AG04450 (cell line): ENCODE measurements at regions not wholly inside any gene's neighbourhood (a gene's known extent, or its start where the extent isn't known, plus 50 kb on each side); places are given as distances from the start of the nearest gene placed in this dataset.

Source experiments
- CTCF ChIA-PET: fragments of 300-600, 350-600 bp; formaldehyde crosslinking; extraction: SDS; loops from one replicate; lab custom pipeline; 2022; ENCODE audit warnings: antibody characterized with exemption, inconsistent platforms; lab: Charles Lee
- POLR2A ChIA-PET: fragments of 350-600 bp; formaldehyde crosslinking; extraction: SDS; loops from one replicate; lab custom pipeline; 2021; ENCODE audit warnings: antibody characterized with exemption, inconsistent platforms; lab: Yijun Ruan, JAX
- DNase-seq: peaks from one replicate; pipeline ENCODE4 v3.0.0-alpha.2; 2011; ENCODE audit warnings: low read depth, low spot score
- H3K27ac ChIP-seq: one replicate; pipeline ENCODE4 v1.5.1; 2012; ENCODE audit warnings: low read depth, low read length, control low read depth
- H3K27me3 ChIP-seq: one replicate; pipeline ENCODE4 v1.6.0; 2012; ENCODE audit warnings: low read length; ENCODE audit not compliant: control insufficient read depth, insufficient read depth
- H3K4me3 ChIP-seq: 2 replicates; pipeline ENCODE4 v1.5.1; 2011; ENCODE audit warnings: mild to moderate bottlenecking, low read depth, low read length, control low read depth
- H3K9me3 ChIP-seq: 2 replicates; pipeline ENCODE4 v1.5.1; 2012; ENCODE audit warnings: low read length; ENCODE audit not compliant: control insufficient read depth, insufficient read depth
- TF ChIP-seq, protein P1 (sequence below): IDR thresholded peaks from 2 replicates; pipeline ENCODE4 v1.5.1; 2011; ENCODE audit warnings: low read depth, low read length, control low read depth, inconsistent platforms

DNA sequence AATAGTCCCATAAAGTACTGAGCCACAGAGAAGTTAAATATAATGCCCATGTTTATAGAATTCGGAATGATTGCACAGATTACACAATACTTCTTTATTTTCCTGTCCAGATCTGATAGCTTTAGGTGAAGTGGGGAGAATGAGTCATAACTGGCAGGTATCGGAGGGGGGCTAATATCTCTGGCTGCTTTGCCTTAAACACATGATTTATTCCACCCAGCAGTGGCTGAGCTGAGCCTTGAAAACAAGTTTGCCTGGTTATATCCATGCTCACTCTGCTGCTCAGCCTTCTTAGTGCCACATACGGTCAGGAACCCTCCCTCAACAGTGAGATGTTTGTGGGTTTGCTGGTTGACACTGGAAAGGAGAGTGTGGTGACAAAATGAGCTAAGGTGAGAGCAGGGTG lies 119.7 kb upstream of the ZNF648 start:
- no peak overlapping the region for H3K4me3 ChIP-seq
- TF ChIP-seq, protein P1, sequence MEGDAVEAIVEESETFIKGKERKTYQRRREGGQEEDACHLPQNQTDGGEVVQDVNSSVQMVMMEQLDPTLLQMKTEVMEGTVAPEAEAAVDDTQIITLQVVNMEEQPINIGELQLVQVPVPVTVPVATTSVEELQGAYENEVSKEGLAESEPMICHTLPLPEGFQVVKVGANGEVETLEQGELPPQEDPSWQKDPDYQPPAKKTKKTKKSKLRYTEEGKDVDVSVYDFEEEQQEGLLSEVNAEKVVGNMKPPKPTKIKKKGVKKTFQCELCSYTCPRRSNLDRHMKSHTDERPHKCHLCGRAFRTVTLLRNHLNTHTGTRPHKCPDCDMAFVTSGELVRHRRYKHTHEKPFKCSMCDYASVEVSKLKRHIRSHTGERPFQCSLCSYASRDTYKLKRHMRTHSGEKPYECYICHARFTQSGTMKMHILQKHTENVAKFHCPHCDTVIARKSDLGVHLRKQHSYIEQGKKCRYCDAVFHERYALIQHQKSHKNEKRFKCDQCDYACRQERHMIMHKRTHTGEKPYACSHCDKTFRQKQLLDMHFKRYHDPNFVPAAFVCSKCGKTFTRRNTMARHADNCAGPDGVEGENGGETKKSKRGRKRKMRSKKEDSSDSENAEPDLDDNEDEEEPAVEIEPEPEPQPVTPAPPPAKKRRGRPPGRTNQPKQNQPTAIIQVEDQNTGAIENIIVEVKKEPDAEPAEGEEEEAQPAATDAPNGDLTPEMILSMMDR: no peak
- ChIA-PET CTCF (interaction anchor here (1.1 kb wide), 1 partner anchor 18 kb away, joined by 3 read pairs; no protein-coding TSS in a partner anchor), POLR2A (no interaction called here)
- H3K9me3 ChIP-seq: no peaks in the 10 kb centered on the region
- no peaks in the 10 kb centered on the region for H3K27me3 ChIP-seq
- DNase-seq: no peak
- H3K27ac ChIP-seq: no peak overlapping the region

GRCh38 chr1:182175361-182175931 lies 113.9 kb upstream of the ZNF648 start:
- H3K27ac ChIP-seq: no peak overlapping the region
- TF ChIP-seq, protein P1: no peak
- DNase-seq: no peak
- no peaks in the 10 kb centered on the region for H3K27me3 ChIP-seq
- no peaks in the 10 kb centered on the region for H3K9me3 ChIP-seq
- POLR2A ChIA-PET: no interaction called here
- CTCF ChIA-PET: no interaction called here
- no peak overlapping the region for H3K4me3 ChIP-seq

- H3K27me3 ChIP-seq: no peaks in the 10 kb centered on the region
- DNase-seq: no peak
- no peak overlapping the region for H3K4me3 ChIP-seq
- POLR2A ChIA-PET: no interaction called here
- H3K27ac ChIP-seq: no peak overlapping the region
- CTCF ChIA-PET: interaction anchor here (3.5 kb wide), 1 partner anchor 31 kb away, joined by 12 read pairs; no protein-coding TSS in a partner anchor
- TF ChIP-seq, protein P1: no peak
- no peaks in the 10 kb centered on the region for H3K9me3 ChIP-seq
These were observed 113.0 kb upstream of the ZNF648 start for GRCh38 chr1:182174513-182174855.

- no peaks in the 10 kb centered on the region for H3K9me3 ChIP-seq
- no peak overlapping the region for H3K4me3 ChIP-seq
- no peak overlapping the region for H3K27ac ChIP-seq
- POLR2A ChIA-PET: no interaction called here
- TF ChIP-seq, protein P1: no peak
- DNase-seq: no peak
- H3K27me3 ChIP-seq: no peaks in the 10 kb centered on the region
- CTCF ChIA-PET: interaction anchor here (3.5 kb wide), 1 partner anchor 31 kb away, joined by 12 read pairs; no protein-coding TSS in a partner anchor
These were observed 112.4 kb upstream of the ZNF648 start for GRCh38 chr1:182173808-182174512.

DNA sequence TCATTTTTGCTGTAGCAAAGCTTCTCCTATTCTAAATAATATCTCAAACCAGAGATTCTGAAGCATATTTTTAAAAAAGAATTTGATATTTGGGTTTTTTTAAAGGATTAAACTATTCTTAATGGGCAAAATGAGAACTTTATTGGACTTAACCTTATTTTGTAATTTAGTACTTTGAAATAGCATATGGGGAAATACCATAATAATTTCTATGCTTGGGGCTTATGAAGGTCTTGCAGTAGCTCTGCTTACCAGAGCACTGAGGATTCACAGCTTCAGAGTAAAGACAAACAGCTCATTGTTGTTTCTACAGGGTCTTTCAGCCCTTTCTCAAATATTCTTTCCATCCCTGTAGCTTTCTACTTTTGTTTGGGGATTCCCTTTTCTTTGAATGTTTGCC lies 111.2 kb upstream of the ZNF648 start:
- no peak overlapping the region for H3K4me3 ChIP-seq
- ChIA-PET CTCF (interaction anchor here (3.5 kb wide), 1 partner anchor 29 kb away, joined by 12 read pairs; no protein-coding TSS in a partner anchor), POLR2A (no interaction called here)
- TF ChIP-seq, protein P1: no peak
- H3K27ac ChIP-seq: no peak overlapping the region
- no peaks in the 10 kb centered on the region for H3K9me3 ChIP-seq
- no peaks in the 10 kb centered on the region for H3K27me3 ChIP-seq
- DNase-seq: no peak
